HG03066 (cell line): ENCODE measurements at regions not wholly inside any gene's neighbourhood (a gene's known extent, or its start where the extent isn't known, plus 50 kb on each side); places are given as distances from the start of the nearest gene placed in this dataset.
"Not testable (repeated sequence)": the region's sequence is repeated elsewhere in the genome, so short reads cannot be mapped to it uniquely, and the experiment has no call there.

Experiments
- ATAC-seq: cut with Tn5 transposase; IDR thresholded peaks from one replicate; pipeline ENCODE4 v1.9.1; 2021; ENCODE audit warnings: low read depth; ENCODE audit not compliant: unreplicated experiment

DNA sequence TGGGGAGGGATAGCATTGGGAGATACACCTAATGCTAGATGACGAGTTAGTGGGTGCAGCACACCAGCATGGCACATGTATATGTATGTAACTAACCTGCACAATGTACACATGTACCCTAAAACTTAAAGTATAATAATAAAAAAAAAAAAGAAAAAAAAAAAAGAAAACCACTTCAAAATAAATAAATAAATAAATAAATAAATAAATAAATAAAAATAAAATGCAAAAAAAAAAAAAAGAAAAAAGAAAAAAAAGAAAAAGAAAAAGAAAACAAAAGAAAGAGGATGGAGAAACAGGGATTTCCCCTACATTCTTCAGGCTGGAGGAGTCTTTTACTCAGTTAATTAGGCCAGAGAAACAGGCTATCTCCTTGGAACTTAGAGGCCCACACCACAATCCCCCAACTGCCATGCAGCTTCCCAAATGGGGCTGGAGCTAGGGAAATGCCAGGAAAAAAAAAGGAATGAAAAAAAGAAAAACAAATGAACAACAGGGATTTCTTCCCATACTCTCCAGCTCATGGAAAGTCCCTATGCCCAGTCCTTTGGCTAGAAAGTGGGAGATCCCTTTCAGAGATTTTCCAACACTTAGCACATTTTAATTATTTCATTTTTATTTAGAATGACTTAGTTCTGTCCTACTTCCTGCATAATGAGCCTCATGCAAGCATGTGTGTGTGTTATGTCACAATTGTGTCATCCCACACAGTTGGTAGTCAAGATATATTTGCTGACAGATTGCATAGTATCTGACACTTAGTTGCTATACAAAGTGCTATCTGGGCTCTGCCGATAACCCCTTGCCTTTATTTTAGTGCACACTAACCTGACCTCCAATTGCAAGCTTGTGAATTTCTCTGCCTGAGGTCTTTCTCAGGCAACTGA lies 486.4 kb downstream of the PLPP3 start:
- ATAC-seq, result no peak

DNA sequence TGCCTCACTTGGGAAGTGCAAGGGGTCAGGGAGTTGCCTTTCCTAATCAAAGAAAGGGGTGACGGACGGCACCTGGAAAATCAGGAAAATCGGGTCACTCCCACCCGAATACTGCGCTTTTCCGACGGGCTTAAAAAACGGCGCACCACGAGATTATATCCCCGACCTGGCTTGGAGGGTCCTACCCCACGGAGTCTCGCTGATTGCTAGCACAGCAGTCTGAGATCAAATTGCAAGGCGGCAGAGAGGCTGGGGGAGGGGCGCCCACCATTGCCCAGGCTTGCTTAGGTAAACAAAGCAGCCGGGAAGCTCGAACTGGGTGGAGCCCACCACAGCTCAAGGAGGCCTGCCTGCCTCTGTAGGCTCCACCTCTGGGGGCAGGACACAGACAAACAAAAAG lies 489.5 kb downstream of the PLPP3 start:
- not testable (repeated sequence) for ATAC-seq

GRCh38 chr1:56084246-56084645 lies 495.1 kb downstream of the PLPP3 start:
- no peak for ATAC-seq

- no peak for ATAC-seq
Observed at GRCh38 chr1:56081736-56082135, 497.6 kb downstream of the PLPP3 start.

DNA sequence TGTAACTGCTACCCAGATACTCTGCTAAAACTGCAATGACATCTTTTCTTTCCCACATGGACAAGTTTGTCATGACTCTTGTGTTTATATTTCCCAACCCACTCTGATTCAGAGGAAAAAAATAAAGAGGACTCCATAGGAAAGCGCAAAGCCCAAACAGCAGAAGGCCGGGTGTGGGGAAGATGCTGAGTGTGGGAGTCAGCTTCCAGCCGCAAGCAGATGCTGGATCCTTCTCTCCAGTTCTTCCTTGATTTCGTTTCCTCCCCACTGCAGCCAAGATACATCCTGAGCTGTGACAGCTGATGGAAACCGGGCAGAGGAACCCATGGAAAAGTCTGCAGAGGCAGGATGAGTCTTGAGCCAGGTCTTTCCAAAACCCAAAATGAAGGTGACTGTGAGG lies 498.2 kb downstream of the PLPP3 start:
- no peak for ATAC-seq

- no peak for ATAC-seq
Observed at GRCh38 chr1:56080123-56080522, 499.2 kb downstream of the PLPP3 start.

GRCh38 chr1:56079391-56079790 lies 500.0 kb downstream of the PLPP3 start:
- ATAC-seq, result no peak

GRCh38 chr1:56077206-56077605 lies 502.2 kb downstream of the PLPP3 start:
- ATAC-seq, result no peak

DNA sequence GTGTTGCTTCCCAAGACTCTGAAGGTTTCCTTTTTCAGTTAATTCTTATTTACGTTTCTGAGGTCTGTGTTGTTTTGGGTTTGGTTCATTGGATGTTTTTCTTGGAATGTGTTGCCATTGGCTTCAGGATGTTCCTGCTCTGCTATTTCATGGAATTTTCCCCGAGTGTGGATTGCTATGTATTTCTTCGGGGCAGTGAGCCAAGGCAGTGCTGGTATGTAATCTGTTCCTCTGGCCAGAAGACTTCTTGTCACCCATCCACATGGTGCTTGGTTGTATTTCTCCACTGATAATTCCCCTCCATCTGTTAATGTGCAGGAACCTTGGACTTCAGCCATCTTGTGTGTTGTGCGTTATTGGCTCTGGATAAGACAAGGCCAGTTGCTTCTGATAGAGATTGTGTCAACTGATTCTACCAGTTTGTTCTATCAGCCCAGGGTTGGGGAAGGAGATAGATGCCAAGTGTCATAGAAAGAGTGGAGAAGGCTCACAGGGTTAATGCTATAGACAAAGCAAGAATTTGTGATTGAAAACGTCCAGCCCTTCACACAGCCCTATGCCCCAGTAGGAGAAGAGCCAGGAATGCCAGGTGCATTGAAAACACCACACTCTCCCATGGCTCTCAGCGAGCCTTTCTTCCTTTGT lies 505.2 kb downstream of the PLPP3 start:
- ATAC-seq, result no peak

- ATAC-seq, result no peak
Observed at GRCh38 chr1:56073614-56074006, 505.8 kb downstream of the PLPP3 start.

- ATAC-seq, result no peak
Observed at GRCh38 chr1:56073206-56073605, 506.2 kb downstream of the PLPP3 start.

DNA sequence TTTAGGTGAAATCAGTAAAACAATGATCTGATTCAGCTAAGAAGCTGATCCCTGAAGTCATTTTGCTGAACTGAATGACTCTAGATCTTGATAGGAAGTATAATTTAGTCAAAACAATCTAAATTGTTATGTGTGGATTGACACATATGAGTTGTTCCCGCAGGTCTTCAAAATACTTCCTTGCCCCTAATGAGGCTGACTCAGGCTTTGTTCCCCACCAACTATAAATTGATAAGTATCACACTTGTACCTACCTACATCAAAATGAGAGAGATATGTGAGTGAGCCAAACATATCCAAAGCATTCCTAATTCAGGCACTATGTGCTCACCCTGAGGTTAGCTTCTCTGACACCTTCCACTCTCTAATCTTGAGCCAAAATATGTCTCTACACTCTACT lies 507.1 kb downstream of the PLPP3 start:
- ATAC-seq, result no peak

- no peak for ATAC-seq
Observed at GRCh38 chr1:56071351-56071750, 508.0 kb downstream of the PLPP3 start.

- no peak for ATAC-seq
Observed at GRCh38 chr1:56070601-56071000, 508.8 kb downstream of the PLPP3 start.

DNA sequence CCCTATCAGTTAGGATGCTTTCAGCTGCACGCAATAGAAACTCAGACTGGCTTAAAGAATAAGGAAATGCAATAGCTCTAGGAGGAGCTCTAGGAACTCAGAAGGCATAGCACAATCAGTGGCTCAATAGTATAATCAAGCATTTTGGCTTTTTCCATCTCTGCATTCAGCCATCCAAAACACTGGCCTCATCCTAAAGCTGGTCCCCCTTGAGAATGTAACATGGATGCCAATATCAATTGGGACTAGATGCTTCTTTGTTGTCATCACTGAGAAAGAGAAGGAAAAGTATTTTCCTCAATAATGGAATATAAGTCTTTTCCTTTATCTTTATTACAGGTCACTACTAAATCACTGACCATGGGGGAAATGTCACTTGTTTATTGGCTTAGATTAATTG lies 509.5 kb downstream of the PLPP3 start:
- no peak for ATAC-seq

GRCh38 chr1:56068908-56069307 lies 510.5 kb downstream of the PLPP3 start:
- ATAC-seq, result no peak

GRCh38 chr1:56068210-56068609 lies 511.2 kb downstream of the PLPP3 start:
- no peak for ATAC-seq

DNA sequence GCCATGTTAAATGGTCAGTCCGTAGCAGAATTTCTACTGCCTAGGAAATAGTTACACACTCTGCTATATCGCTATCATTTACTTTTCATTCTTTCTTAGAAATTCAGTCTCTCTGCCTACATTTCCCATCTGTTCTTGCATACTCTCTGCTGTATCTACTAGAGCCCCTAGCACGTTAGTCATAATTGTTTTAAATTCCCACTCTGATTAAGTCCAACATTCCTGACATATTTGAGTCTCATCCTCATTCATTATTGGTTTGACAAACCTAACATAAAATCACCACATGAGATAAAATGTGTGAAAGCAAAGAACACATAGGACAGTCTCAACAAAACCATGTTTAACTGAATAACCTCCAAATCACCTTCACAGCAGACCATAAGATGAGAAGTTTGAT lies 513.6 kb downstream of the PLPP3 start:
- ATAC-seq, result no peak

DNA sequence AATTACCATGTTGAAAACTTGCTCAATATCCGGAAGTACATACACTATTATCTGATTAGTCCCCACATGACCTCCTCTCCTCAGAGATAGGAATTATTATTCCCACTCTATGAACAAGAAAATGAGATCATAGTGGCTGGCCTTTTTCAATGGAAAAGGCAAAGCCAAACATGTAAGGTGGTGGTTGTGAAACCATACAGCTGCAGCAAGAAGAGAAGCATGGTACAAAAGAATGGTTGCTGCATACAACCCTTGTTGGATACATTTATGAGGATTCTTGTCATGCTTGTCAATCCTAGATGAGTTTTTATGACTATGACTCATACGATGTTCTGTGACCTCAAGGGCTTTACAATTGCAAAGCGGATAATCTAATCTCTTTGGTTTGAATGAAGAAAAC lies 514.7 kb downstream of the PLPP3 start:
- ATAC-seq, result no peak

- no peak for ATAC-seq
Observed at GRCh38 chr1:56063461-56063860, 515.9 kb downstream of the PLPP3 start.

- no peak for ATAC-seq
Observed at GRCh38 chr1:56062625-56063024, 516.7 kb downstream of the PLPP3 start.

- ATAC-seq, result no peak
Observed at GRCh38 chr1:56061824-56062223, 517.5 kb downstream of the PLPP3 start.
